NCI-H146 treated with DMSO at 0.1 percent for 48 hours (cell line): ENCODE measurements at regions not wholly inside any gene's neighbourhood (a gene's known extent, or its start where the extent isn't known, plus 50 kb on each side); places are given as distances from the start of the nearest gene placed in this dataset.
"Not testable (repeated sequence)": the region's sequence is repeated elsewhere in the genome, so short reads cannot be mapped to it uniquely, and the experiment has no call there.

Source experiments
- DNase-seq: peaks from one replicate; lab custom pipeline; 2025; ENCODE audit not compliant: unreplicated experiment; lab: John Stamatoyannopoulos, UW

- no peak for DNase-seq
These were observed 1397.0 kb upstream of the ADGRL4 start for GRCh38 chr1:80403471-80403893.

DNA sequence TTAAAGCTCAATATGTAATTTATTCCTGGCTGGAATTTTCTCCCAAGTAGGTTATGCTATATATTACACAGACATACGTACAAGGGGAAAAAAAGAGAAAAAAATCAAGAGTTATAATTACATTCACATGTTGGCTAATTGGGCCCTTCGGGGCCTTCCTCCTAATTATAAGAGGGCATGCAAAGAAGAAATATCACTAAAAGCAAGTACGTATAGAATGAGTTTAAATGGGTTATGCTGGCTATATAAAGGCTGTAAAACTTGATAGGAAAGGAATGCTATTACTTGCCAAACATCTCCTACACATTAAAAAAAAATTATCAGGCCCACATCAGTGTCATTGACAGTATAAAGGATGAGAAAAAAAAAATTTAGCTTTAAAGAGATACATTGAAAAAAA, 1396.1 kb upstream of the ADGRL4 start:
- no peak for DNase-seq

DNA sequence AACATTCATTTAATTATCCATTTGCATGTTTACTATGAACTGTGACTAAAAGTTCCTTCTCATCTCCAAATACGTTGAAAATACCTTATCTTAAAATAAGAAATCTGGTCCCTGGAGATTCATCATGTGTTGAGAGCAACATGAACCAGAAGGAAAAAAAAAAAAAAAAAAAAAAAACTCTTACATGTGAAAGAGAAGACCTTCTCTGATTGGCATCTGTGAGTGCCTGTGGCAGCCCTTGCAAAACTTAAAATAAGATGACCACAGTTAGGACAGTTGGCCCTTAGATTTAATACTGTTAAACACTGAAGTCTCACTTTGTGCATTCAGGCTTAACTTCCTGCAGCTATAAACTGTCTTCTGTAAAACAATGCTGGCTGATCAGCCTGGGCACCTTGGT, 1395.2 kb upstream of the ADGRL4 start:
- no peak for DNase-seq

DNA sequence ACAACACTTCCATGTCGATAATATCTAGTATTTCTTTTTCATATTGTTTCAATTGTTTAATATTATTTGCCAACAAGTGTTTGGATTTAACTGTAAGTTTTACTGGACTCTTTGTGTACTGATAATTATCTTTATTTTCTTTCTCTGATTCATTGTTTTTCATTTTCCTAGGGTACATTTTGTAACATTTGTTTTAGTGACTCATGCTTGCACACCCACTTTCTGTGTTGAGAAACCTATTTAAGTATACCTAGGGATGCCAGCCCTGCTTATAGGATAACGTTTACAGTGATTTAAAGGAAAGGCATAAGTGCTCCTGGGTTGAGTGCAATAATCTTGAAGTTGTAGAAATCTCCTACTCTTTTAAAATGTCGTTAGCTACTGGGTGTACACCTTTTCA, 1386.0 kb upstream of the ADGRL4 start:
- no peak for DNase-seq

DNA sequence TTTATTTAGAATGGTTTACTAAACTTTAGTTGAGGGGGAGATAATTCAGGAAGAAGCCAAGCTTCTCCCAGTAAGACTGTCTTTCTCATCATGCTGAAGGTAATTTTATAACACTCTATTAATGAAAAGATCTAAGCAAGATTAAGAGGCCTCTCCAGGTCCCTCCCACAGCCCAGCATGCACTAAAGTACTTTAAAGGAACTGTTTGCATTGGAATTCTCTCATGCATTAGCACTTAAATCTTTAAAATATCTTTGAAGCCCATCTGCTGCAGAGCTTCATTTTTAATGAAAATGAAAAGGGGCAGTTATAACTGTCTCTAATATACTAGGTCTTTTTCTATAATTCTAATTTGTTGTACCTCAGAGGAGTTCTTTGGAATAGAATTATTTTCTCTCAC, 1379.1 kb upstream of the ADGRL4 start:
- DNase-seq = no peak

- DNase-seq = no peak
These were observed 1378.4 kb upstream of the ADGRL4 start for GRCh38 chr1:80384959-80385358.

DNA sequence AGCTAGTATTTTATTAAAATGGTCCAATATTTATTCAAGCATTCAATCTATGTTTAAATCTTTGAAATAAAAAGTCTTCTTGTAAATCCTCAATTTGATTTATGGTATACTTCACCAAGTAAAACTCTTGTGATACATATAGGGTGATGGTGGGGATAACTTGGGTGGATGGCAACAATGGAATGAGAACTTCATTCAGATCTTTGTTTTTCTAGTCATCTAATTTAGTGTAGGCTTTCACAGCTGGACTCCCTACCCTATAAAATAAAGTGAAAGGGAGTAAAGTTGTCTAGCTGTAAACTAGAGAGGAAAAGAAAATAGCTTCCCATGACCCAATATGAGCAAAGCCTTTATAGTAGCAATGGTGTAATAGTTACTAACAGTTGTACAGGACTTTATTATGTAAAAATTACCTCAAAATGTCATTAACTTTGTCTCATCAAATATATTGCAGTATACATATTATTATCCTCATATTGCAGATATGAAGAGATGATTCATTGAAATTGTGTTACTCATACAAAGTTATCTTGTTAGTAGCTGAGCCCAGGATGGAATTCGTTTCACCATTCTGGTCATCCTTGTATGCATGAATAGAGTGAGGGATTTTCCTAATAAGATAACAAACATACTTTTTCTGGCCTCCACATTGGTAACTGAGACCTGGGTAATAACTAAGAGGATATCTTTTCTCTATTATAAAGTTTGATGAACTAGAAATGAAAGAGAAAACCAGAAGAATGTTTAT, 1377.7 kb upstream of the ADGRL4 start:
- no peak for DNase-seq

GRCh38 chr1:80375662-80376061, 1369.1 kb upstream of the ADGRL4 start:
- no peak for DNase-seq

DNA sequence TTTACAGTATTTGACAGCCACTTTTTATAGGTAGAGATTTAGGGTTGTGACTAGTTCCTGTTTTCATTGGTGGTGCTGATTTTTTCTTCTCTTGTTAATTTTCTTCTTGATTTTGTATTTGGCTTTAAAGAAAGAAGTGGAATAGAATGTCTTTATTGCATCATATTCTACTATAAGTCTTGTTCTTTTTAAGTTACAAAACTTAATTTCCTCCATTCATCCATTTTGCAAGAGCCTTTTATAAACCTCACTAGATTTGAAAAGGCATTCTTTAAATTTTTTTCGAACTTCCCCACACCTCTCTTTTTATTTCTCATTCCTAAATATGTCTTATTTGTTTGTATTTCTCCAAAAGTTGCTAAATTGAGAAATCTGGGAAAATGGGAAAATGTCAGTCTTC, 1368.6 kb upstream of the ADGRL4 start:
- no peak for DNase-seq

DNA sequence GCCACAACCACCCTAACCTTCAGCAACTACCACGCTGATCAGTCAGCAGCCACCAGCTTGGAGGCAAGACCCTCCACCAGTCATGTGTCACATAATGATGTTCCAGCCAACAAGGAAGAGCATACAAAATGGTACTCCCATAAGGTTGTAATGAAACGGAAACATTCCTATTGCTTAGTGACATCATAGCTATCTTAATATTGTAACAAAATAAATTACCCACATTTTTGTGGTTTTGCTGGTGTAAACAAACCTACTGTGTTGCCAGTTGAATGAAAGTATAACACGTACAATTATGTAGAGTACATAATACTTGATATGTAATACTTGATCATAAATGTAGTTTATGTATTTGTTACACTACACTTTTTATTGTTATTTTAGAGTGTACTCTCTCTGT, 1363.2 kb upstream of the ADGRL4 start:
- no peak for DNase-seq

DNA sequence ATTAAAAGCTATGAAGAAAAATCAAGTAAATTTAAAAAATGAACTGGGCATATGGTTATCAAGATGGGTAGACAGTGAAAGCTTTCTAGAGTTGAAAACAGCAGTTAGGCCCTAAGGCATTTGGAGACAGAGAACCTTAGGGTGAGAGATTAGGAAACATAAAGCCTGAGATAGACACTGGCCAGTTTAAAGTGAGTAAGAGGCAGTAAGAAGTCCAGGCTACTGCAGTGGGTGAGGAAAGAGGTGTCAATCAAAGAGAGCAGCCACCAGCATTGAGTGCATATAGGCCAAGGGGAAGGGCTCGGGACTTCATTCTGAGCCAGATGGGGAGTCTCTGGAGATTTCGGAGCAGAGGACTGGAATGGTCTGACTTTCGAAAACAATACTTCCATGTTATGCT, 1360.5 kb upstream of the ADGRL4 start:
- DNase-seq = no peak

DNA sequence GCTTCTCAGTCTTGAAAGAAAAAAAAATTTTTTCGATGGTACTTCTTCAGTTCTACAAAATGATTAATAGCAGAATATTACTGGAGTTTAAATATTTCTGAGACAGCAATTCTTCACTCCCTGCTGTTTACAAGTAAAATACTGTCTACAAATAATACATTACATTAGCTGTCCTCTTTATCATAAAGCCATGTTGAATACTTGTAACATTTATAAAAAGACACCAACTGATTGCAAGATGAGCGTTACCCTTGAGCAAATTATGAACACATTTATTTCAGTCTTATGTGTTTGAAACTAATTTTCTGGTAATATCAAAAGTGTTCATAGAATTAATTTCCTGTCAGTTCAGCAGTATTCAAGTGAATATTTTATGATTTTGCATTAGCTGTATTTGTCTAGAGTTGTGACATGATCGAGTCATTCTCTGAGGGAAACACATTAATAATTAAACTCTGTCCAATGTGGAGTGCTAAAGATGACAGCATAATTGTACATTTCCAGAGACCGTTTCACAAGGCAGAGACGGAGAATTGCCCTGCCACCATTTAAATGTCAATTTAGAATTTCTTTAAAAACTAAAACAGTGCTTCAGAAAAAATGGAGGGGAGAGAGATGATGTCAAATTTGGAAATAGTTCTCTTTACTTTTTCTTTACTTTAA, 1359.0 kb upstream of the ADGRL4 start:
- no peak for DNase-seq

- no peak for DNase-seq
These were observed 1357.4 kb upstream of the ADGRL4 start for GRCh38 chr1:80363689-80364475.

DNA sequence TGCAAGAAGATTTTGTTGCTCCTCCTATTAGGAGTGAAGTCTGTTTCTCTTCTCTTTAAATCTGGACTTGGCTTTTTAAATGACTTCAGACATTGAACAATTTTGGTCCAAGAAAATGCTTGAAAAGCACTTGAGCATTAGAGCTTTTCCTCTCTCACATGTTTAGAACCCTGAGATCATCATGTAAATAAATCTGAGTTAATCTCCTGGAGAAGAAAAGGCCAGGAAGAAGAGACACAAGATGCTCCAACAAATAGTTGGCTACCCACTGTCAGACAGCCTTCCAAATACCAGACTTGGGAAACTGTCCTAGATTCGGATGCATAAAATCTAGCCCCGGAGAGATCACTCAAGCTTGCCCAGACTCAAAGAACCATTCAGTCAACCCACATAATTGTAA, 1353.1 kb upstream of the ADGRL4 start:
- DNase-seq = no peak

DNA sequence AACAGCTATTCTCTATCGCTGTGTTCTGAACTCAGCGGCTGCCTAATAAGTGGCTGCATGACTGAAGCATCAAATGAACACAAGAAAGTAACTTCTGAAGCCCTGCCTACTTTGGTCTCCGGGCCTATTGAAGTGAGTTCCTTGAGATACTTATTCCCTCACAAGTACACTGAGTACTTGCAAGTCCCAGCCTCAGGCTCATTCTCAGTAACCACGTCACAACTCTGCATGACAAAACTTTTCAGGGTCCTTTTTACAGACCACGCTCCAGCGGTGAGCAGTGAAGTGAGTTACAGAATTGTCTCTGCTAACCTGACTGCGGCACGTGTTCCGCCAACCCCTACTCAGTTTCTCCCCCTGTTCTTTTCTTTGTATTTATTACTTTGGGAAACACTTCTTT, 1342.7 kb upstream of the ADGRL4 start:
- DNase-seq = no peak

GRCh38 chr1:80341021-80341420, 1334.5 kb upstream of the ADGRL4 start:
- no peak for DNase-seq

- no peak for DNase-seq
These were observed 1311.6 kb upstream of the ADGRL4 start for GRCh38 chr1:80318108-80318507.

GRCh38 chr1:80310703-80311245, 1304.2 kb upstream of the ADGRL4 start:
- DNase-seq = no peak

DNA sequence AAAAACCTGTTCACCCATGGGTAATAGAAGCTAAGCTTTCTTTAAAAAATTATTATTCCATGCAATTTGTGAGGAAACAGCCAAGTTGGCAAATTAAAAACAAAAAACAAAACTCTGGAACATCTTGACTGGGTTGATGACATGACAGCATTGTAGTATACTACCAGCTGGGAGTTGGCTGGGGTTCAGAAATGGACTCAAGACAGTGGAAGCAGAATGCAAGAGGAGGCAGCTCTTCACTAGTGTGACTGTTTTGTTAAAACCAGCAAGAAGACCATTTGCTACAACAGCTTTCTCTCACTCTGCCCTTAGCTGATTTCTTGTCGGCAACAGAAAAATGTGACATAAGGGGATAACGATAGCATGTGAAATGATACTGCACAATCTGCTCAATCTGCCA, 1298.9 kb upstream of the ADGRL4 start:
- DNase-seq = no peak

GRCh38 chr1:80293818-80294217, 1287.3 kb upstream of the ADGRL4 start:
- no peak for DNase-seq

- not testable (repeated sequence) for DNase-seq
These were observed 1282.2 kb upstream of the ADGRL4 start for GRCh38 chr1:80288750-80289149.

DNA sequence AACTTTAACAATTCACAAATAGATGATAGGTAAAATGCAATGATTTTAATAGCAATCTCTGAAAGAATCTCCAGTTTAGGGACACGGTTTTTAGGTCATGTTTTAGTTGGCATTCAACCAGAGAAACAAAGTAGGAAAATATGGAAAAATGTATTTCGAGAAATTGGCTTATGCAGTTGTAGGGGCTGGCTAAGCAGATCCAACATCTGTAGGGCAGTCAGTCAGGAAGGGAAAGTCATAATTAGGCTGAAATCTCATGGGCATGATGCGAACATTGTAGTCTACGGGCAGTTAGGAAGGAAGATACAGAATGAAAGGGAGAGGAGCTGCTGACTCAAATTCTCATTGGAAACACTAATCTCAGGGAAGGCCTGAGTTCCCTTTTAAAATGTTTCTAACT, 1276.0 kb upstream of the ADGRL4 start:
- no peak for DNase-seq
